Suprapubic skin (tissue), 4 donors: ENCODE measurements at regions not wholly inside any gene's neighbourhood (a gene's known extent, or its start where the extent isn't known, plus 50 kb on each side); places are given as distances from the start of the nearest gene placed in this dataset.

ENCODE experiments used
- DNase-seq, 2 donors: peaks; one replicate each; pipeline ENCODE4 v3.0.0-alpha.2; 2019; ENCODE audit warnings: low spot score in 2 of 2
- H3K27ac ChIP-seq: fragments of 200-600 bp; sonication (generic); one replicate; pipeline ENCODE4 v1.5.1; 2019
- H3K27me3 ChIP-seq: fragments of 200-600 bp; sonication (generic); one replicate; pipeline ENCODE4 v1.5.1; 2019
- H3K36me3 ChIP-seq: fragments of 200-600 bp; sonication (generic); one replicate; pipeline ENCODE4 v1.5.1; 2019
- H3K4me1 ChIP-seq: fragments of 200-600 bp; sonication (generic); one replicate; pipeline ENCODE4 v1.5.1; 2019
- H3K4me3 ChIP-seq: fragments of 200-600 bp; sonication (generic); one replicate; pipeline ENCODE4 v1.5.1; 2019; ENCODE audit warnings: mild to moderate bottlenecking
- H3K9me3 ChIP-seq: fragments of 200-600 bp; sonication (generic); one replicate; pipeline ENCODE4 v1.5.1; 2019
- CTCF ChIP-seq, 2 donors: fragments of 200-600 bp in 1 of 2; fragments of 450-650 bp in 1 of 2; sonication (generic) in 1 of 2; IDR thresholded peaks; one replicate each; pipeline ENCODE4 v1.5.1; 2016 to 2019; ENCODE audit warnings: antibody characterized with exemption in 2 of 2, mild to moderate bottlenecking in 1 of 2, moderate library complexity in 1 of 2
- EP300 ChIP-seq: sonication (generic); formaldehyde crosslinking; IDR thresholded peaks from one replicate; pipeline ENCODE4 v1.6.1; 2017; ENCODE audit warnings: antibody characterized with exemption
- POLR2A ChIP-seq, 2 donors: fragments of 450-650 bp; IDR thresholded peaks; one replicate each; pipeline ENCODE4 v1.6.1; 2017; ENCODE audit warnings: antibody characterized with exemption in 2 of 2, mild to moderate bottlenecking in 2 of 2, moderate library complexity in 2 of 2
- POLR2AphosphoS5 ChIP-seq, 3 donors: sonication (generic); formaldehyde crosslinking; IDR thresholded peaks; one replicate each; pipeline ENCODE4 v1.6.1; 2017; ENCODE audit warnings: antibody characterized with exemption in 3 of 3
- WGBS: methylation state at CpG from one replicate; pipeline ENCODE4 v1.1.5; 2018; 5-methylcytosine and 5-hydroxymethylcytosine counted together

GRCh38 chr20:48420176-48420575 lies 407.6 kb downstream of the PREX1 start:
- no peak for DNase-seq
- H3K4me3 ChIP-seq = no peak overlapping the region
- WGBS = 79% methylated on average over 4 of the region's 4 CpGs
- TF ChIP-seq EP300 (no peak), POLR2A (IDR thresholded peaks at IDR 0.05) (no peak), CTCF (IDR thresholded peaks at IDR 0.05) (no peak), POLR2AphosphoS5 (IDR thresholded peaks at IDR 0.05) (no peak)
- H3K27ac ChIP-seq = no peak overlapping the region
- no peaks in the 10 kb centered on the region for H3K36me3 ChIP-seq
- H3K9me3 ChIP-seq = no peaks in the 10 kb centered on the region
- H3K4me1 ChIP-seq = no peaks in the 10 kb centered on the region
- H3K27me3 ChIP-seq = peaks cover 9% of the 10 kb centered on the region

DNA sequence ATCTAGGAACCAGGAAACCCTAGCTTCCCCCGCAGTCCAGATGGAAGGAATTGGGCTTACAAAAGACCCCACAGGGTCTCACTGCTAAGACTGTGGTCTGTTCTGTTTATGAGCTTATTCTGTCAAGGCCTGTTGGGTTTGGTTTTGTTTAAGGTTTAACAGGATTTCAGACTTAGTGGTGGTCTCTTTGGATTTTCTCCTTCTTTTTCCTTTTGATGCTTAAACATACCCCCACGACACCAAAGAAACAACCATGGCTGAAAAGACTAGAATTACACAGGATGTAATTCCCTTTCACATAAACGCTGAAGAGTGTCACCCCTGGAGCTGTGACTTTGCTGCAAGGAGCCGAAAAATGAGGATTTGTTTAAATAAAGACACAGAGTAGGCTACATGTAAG lies 408.6 kb downstream of the PREX1 start:
- H3K27me3 ChIP-seq = peaks cover 5% of the 10 kb centered on the region
- WGBS = 79% methylated on average over 4 of the region's 4 CpGs

GRCh38 chr20:48416002-48416401 lies 411.8 kb downstream of the PREX1 start:
- DNase-seq = no peak
- Histone ChIP-seq H3K36me3 (no peaks in the 10 kb centered on the region), H3K27ac (no peak overlapping the region), H3K4me3 (no peak overlapping the region), H3K4me1 (no peaks in the 10 kb centered on the region), H3K27me3 (peaks cover 12% of the 10 kb centered on the region), H3K9me3 (no peaks in the 10 kb centered on the region)
- WGBS = 65% methylated on average over 5 of the region's 5 CpGs
- TF ChIP-seq POLR2AphosphoS5 (IDR thresholded peaks at IDR 0.05) (no peak), EP300 (no peak), CTCF (IDR thresholded peaks at IDR 0.05) (no peak), POLR2A (IDR thresholded peaks at IDR 0.05) (no peak)

More for the DNA sequence above, 408.6 kb downstream of the PREX1 start:
- no peak overlapping the region for H3K4me3 ChIP-seq
- H3K9me3 ChIP-seq = no peaks in the 10 kb centered on the region
- H3K27ac ChIP-seq = no peak overlapping the region
- no peaks in the 10 kb centered on the region for H3K36me3 ChIP-seq
- TF ChIP-seq CTCF (IDR thresholded peaks at IDR 0.05) (no peak), POLR2A (IDR thresholded peaks at IDR 0.05) (no peak), EP300 (no peak), POLR2AphosphoS5 (IDR thresholded peaks at IDR 0.05) (no peak)
- no peaks in the 10 kb centered on the region for H3K4me1 ChIP-seq
- DNase-seq = no peak

DNA sequence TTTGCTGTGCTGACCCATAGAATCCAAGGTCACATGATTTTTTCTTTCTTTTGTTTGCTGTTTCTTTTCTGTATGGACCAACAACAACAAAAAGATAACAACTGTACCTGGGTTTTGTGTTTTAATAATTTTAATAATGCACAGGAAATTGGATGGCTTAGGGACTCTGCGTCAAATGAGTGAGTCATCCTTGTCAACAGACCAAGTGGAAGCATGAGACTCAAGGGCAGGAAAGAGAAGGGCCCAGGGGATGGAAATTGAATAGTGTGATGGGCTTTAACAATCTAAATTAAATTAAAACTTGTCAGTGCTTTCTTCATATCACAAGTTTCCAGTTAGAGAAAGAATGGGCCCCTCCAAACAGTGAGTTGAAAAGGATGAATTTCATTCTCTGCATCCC lies 413.0 kb downstream of the PREX1 start:
- Histone ChIP-seq H3K9me3 (no peaks in the 10 kb centered on the region), H3K36me3 (no peaks in the 10 kb centered on the region), H3K27ac (no peak overlapping the region), H3K4me1 (no peaks in the 10 kb centered on the region), H3K4me3 (no peak overlapping the region), H3K27me3 (peaks cover 11% of the 10 kb centered on the region)
- WGBS = 50% methylated on average over 1 of the region's 1 CpG
- no peak for DNase-seq
- TF ChIP-seq EP300 (no peak), POLR2AphosphoS5 (IDR thresholded peaks at IDR 0.05) (no peak), POLR2A (IDR thresholded peaks at IDR 0.05) (no peak), CTCF (IDR thresholded peaks at IDR 0.05) (no peak)

GRCh38 chr20:48411919-48412522 lies 415.8 kb downstream of the PREX1 start:
- no peaks in the 10 kb centered on the region for H3K36me3 ChIP-seq
- no peak for DNase-seq
- no peak for TF ChIP-seq POLR2A (IDR thresholded peaks at IDR 0.05)
- TF ChIP-seq EP300 = no peak
- no peak for TF ChIP-seq CTCF (IDR thresholded peaks at IDR 0.05)
- no peak for TF ChIP-seq POLR2AphosphoS5 (IDR thresholded peaks at IDR 0.05)
- H3K27me3 ChIP-seq = peaks cover 11% of the 10 kb centered on the region
- no peaks in the 10 kb centered on the region for H3K4me1 ChIP-seq
- H3K4me3 ChIP-seq = no peak overlapping the region
- no peak overlapping the region for H3K27ac ChIP-seq
- 55% methylated on average over 6 of the region's 6 CpGs for WGBS
- H3K9me3 ChIP-seq = no peaks in the 10 kb centered on the region
